ENCODE measurements at regions not wholly inside any gene's neighbourhood (a gene's known extent, or its start where the extent isn't known, plus 50 kb on each side); places are given as distances from the start of the nearest gene placed in this dataset.
"Not testable (repeated sequence)": the region's sequence is repeated elsewhere in the genome, so short reads cannot be mapped to it uniquely, and the experiment has no call there.

- no peaks in the 10 kb centered on the region for H3K9me2 ChIP-seq (replicated peaks; ENCODE audit: insufficient read depth)
- no peak for DNase-seq (ENCODE audit: low spot score)
- H3K27me3 ChIP-seq, result no peaks in the 10 kb centered on the region
- no peak overlapping the region for H3K27ac ChIP-seq
- H3K9me3 ChIP-seq (ENCODE audit: low read depth), result no peaks in the 10 kb centered on the region
- no peak for TF ChIP-seq EZH2phosphoT487 (IDR thresholded peaks at IDR 0.05; ENCODE audit: low read depth, severe bottlenecking, unreplicated experiment)
- TF ChIP-seq, protein P1, sequence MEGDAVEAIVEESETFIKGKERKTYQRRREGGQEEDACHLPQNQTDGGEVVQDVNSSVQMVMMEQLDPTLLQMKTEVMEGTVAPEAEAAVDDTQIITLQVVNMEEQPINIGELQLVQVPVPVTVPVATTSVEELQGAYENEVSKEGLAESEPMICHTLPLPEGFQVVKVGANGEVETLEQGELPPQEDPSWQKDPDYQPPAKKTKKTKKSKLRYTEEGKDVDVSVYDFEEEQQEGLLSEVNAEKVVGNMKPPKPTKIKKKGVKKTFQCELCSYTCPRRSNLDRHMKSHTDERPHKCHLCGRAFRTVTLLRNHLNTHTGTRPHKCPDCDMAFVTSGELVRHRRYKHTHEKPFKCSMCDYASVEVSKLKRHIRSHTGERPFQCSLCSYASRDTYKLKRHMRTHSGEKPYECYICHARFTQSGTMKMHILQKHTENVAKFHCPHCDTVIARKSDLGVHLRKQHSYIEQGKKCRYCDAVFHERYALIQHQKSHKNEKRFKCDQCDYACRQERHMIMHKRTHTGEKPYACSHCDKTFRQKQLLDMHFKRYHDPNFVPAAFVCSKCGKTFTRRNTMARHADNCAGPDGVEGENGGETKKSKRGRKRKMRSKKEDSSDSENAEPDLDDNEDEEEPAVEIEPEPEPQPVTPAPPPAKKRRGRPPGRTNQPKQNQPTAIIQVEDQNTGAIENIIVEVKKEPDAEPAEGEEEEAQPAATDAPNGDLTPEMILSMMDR (IDR thresholded peaks at IDR 0.05; ENCODE audit: poor library complexity), result no peak
- TF ChIP-seq EZH2 (IDR thresholded peaks at IDR 0.05; ENCODE audit: borderline replicate concordance), result no peak
- no peak overlapping the region for H3K4me3 ChIP-seq
- H3K4me2 ChIP-seq, result no peak overlapping the region
- no peak overlapping the region for H2AFZ ChIP-seq
- H4K20me1 ChIP-seq (ENCODE audit: insufficient read depth, poor library complexity, severe bottlenecking), result no peaks in the 10 kb centered on the region
- no peaks in the 10 kb centered on the region for H3K4me1 ChIP-seq (ENCODE audit: insufficient read depth)
- H3K36me3 ChIP-seq (replicated peaks; ENCODE audit: insufficient read depth, low read depth), result no peaks in the 10 kb centered on the region
- H3K79me2 ChIP-seq, result no peaks in the 10 kb centered on the region
These were observed 224.4 kb downstream of the ICOS start for GRCh38 chr2:204160989-204161388.

DNA sequence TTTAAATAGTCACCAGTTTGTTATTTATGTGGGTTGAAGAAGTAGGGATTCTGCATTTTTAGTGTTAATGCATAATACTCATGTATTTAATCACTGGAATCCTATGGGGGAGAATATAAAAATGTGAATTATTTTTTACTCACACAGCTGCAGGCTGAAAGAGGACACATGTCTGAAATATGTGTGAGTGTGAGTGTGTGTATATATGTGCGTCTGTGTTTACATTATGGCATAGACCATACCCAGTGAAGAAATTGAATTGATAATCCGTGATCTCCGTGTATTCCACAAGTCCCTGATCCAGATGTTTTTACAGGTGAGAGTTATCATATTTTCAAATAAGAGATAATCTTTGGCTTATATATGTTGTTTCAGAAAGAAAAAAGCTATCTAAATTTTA, 225.3 kb downstream of the ICOS start:
- H3K4me2 ChIP-seq, result no peak overlapping the region
- no peaks in the 10 kb centered on the region for H3K79me2 ChIP-seq
- H3K27me3 ChIP-seq, result no peaks in the 10 kb centered on the region
- no peak overlapping the region for H2AFZ ChIP-seq
- 66% methylated on average over 3 of the region's 3 CpGs for WGBS (ENCODE audit: low lambda C conversion rate, missing lambda C conversion rate)
- no peak for DNase-seq (ENCODE audit: low spot score)
- H3K9me2 ChIP-seq (replicated peaks; ENCODE audit: insufficient read depth), result no peaks in the 10 kb centered on the region
- H3K27ac ChIP-seq, result no peak overlapping the region
- H3K4me1 ChIP-seq (ENCODE audit: insufficient read depth), result no peaks in the 10 kb centered on the region
- H4K20me1 ChIP-seq (ENCODE audit: insufficient read depth, poor library complexity, severe bottlenecking), result no peaks in the 10 kb centered on the region
- no peak overlapping the region for H3K4me3 ChIP-seq
- H3K9me3 ChIP-seq (ENCODE audit: low read depth), result no peaks in the 10 kb centered on the region
- H3K36me3 ChIP-seq (replicated peaks; ENCODE audit: insufficient read depth, low read depth), result no peaks in the 10 kb centered on the region
- no peak for TF ChIP-seq EZH2 (IDR thresholded peaks at IDR 0.05; ENCODE audit: borderline replicate concordance)
- TF ChIP-seq, protein P1 (IDR thresholded peaks at IDR 0.05; ENCODE audit: poor library complexity), result no peak
- TF ChIP-seq EZH2phosphoT487 (IDR thresholded peaks at IDR 0.05; ENCODE audit: low read depth, severe bottlenecking, unreplicated experiment), result no peak

DNA sequence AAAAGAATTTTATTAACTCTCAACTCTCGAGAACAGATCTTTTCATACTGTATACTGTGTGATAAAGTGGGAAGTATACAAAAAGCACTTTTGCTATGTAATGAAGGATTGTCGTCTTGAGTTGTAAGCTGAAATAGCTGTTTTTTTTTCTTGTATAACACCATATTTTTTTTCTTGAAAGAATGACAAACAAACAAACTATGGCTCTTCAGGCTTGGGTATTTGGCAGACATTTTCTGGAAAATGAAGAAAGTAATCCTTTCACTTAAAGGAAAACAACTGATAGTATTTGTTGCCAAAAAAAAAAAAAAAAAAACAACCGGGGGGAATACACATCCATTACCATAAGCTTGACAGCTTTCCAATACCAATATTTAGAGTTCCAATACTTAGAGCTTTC, 230.4 kb downstream of the ICOS start:
- Histone ChIP-seq H3K4me3 (no peak overlapping the region), H2AFZ (no peak overlapping the region), H3K9me3 (ENCODE audit: low read depth) (no peaks in the 10 kb centered on the region), H3K27ac (no peak overlapping the region), H3K27me3 (peaks cover 4% of the 10 kb centered on the region), H3K36me3 (replicated peaks; ENCODE audit: insufficient read depth, low read depth) (no peaks in the 10 kb centered on the region), H3K9me2 (replicated peaks; ENCODE audit: insufficient read depth) (no peaks in the 10 kb centered on the region), H3K4me2 (no peak overlapping the region), H4K20me1 (ENCODE audit: insufficient read depth, poor library complexity, severe bottlenecking) (no peaks in the 10 kb centered on the region), H3K79me2 (no peaks in the 10 kb centered on the region), H3K4me1 (ENCODE audit: insufficient read depth) (no peaks in the 10 kb centered on the region)
- 92% methylated on average over 3 of the region's 3 CpGs for WGBS (ENCODE audit: low lambda C conversion rate, missing lambda C conversion rate)
- DNase-seq (ENCODE audit: low spot score), result no peak
- no peak for TF ChIP-seq EZH2phosphoT487 (IDR thresholded peaks at IDR 0.05; ENCODE audit: low read depth, severe bottlenecking, unreplicated experiment)
- TF ChIP-seq EZH2 (IDR thresholded peaks at IDR 0.05; ENCODE audit: borderline replicate concordance), result no peak
- TF ChIP-seq, protein P1 (IDR thresholded peaks at IDR 0.05; ENCODE audit: poor library complexity), result no peak

DNA sequence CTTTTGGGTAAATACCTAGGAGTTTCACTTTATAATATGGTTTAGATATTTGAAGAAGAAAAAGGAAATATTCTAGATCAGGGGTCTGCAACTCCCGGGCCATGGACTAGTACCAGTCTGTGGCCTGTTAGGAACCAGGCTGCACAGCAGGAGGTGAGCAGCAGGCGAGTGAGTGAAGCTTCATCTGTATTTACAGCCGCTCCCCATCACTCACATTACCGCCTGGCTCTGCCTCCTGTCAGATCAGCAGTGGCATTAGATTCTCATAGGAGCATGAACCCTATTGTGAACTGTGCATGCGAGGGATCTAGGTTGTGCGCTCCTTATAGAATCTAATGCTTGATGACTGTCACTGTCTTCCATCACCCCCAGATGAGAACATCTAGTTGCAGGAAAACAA, 231.1 kb downstream of the ICOS start:
- 95% methylated on average over 6 of the region's 6 CpGs for WGBS (ENCODE audit: low lambda C conversion rate, missing lambda C conversion rate)
- H3K9me2 ChIP-seq (replicated peaks; ENCODE audit: insufficient read depth); H3K4me2 ChIP-seq; H3K27me3 ChIP-seq; H3K9me3 ChIP-seq (ENCODE audit: low read depth); H2AFZ ChIP-seq; H3K36me3 ChIP-seq (replicated peaks; ENCODE audit: insufficient read depth, low read depth); DNase-seq (ENCODE audit: low spot score); H3K27ac ChIP-seq; H3K79me2 ChIP-seq; H4K20me1 ChIP-seq (ENCODE audit: insufficient read depth, poor library complexity, severe bottlenecking); H3K4me3 ChIP-seq; H3K4me1 ChIP-seq (ENCODE audit: insufficient read depth): not testable (repeated sequence)
